OCI-LY3 (cell line): ENCODE measurements at regions not wholly inside any gene's neighbourhood (a gene's known extent, or its start where the extent isn't known, plus 50 kb on each side); places are given as distances from the start of the nearest gene placed in this dataset.

Experiments
- CTCF ChIP-seq: fragments of 200-600, 300-600 bp; sonication (generic); IDR thresholded peaks from 2 replicates; pipeline ENCODE4 v1.5.1; 2014; ENCODE audit warnings: antibody characterized with exemption, low read length, low read depth
- EZH2phosphoT487 ChIP-seq: fragments of 200-600 bp; shearing (Covaris generic); IDR thresholded peaks from 2 replicates; pipeline ENCODE4 v1.6.1; 2018; ENCODE audit warnings: antibody characterized with exemption, mixed run types, low read depth

- TF ChIP-seq EZH2phosphoT487 (no peak), CTCF (no peak)
Observed at GRCh38 chrX:78838709-78839108, 91.2 kb downstream of the LPAR4 start.
